ENCODE measurements at regions not wholly inside any gene's neighbourhood (a gene's known extent, or its start where the extent isn't known, plus 50 kb on each side); places are given as distances from the start of the nearest gene placed in this dataset.

- no peak for TF ChIP-seq GATA2 (IDR thresholded peaks at IDR 0.05; ENCODE audit: low read depth, low read length)
- no peak for TF ChIP-seq GATA3 (IDR thresholded peaks at IDR 0.05; ENCODE audit: low read depth, low read length)
Measured at GRCh38 chr16:18062713-18063112, 273.8 kb downstream of the NPIPA8 start.
